GM12878 (cell line): ENCODE measurements at regions not wholly inside any gene's neighbourhood (a gene's known extent, or its start where the extent isn't known, plus 50 kb on each side); places are given as distances from the start of the nearest gene placed in this dataset.

ENCODE experiments used
- BHLHE40 ChIP-seq, 2 experiments: fragments of 450-650 bp in 1 of 2; IDR thresholded peaks; 2 replicates each; pipeline ENCODE4 v1.6.1; 2011 to 2017; ENCODE audit warnings: low read depth in 2 of 2, borderline replicate concordance in 1 of 2, improper control_type of control experiment in 1 of 2, low read length in 1 of 2, mild to moderate bottlenecking in 1 of 2
- EP300 ChIP-seq, 2 experiments: fragments of 150-350 bp in 1 of 2; IDR thresholded peaks; 2 replicates each; pipeline ENCODE4 v1.6.1; 2011 to 2012; ENCODE audit warnings: low read depth in 2 of 2, low read length in 2 of 2, borderline replicate concordance in 1 of 2, improper control_type of control experiment in 1 of 2, inconsistent platforms in 1 of 2; ENCODE audit not compliant: control insufficient read depth in 1 of 2
- EZH2 ChIP-seq: IDR thresholded peaks from 2 replicates; pipeline ENCODE4 v1.6.1; 2012; ENCODE audit warnings: low read depth, mild to moderate bottlenecking, control low read depth, inconsistent platforms, low read length, borderline replicate concordance; ENCODE audit not compliant: control insufficient read depth
- GABPA ChIP-seq: IDR thresholded peaks from 2 replicates; pipeline ENCODE4 v1.6.1; 2014; ENCODE audit warnings: antibody characterized with exemption, low read depth, mild to moderate bottlenecking, inconsistent platforms
- MXI1 ChIP-seq: fragments of 150-350 bp; IDR thresholded peaks from 2 replicates; pipeline ENCODE4 v1.6.1; 2011; ENCODE audit warnings: low read depth, mild to moderate bottlenecking, inconsistent platforms, low read length, improper control_type of control experiment
- POLR2A ChIP-seq: IDR thresholded peaks from 2 replicates; pipeline ENCODE4 v1.6.1; 2011; ENCODE audit warnings: low read depth, mild to moderate bottlenecking, low read length
- SIN3A ChIP-seq: IDR thresholded peaks from 2 replicates; pipeline ENCODE4 v1.6.1; 2012; ENCODE audit warnings: low read depth, low read length, improper control_type of control experiment
- SREBF2 ChIP-seq: IDR thresholded peaks from 2 replicates; pipeline ENCODE4 v1.6.1; 2012; ENCODE audit warnings: mild to moderate bottlenecking, low read length
- YY1 ChIP-seq: IDR thresholded peaks from 2 replicates; pipeline ENCODE4 v1.6.1; 2011; ENCODE audit warnings: low read depth, mild to moderate bottlenecking, low read length
- ZNF592 ChIP-seq: fragments of 450-650 bp; IDR thresholded peaks from 2 replicates; pipeline ENCODE4 v1.6.1; 2017; ENCODE audit warnings: mild to moderate bottlenecking, moderate library complexity
- TF ChIP-seq, protein P1 (sequence below), 3 experiments: IDR thresholded peaks in 2 of 3; conservative IDR thresholded peaks in 1 of 3; 2 replicates each; pipeline ENCODE4 v1.5.1; 2011; ENCODE audit warnings: low read depth in 3 of 3, low read length in 3 of 3, mild to moderate bottlenecking in 3 of 3, control low read depth in 2 of 3, moderate library complexity in 2 of 3, inconsistent platforms in 1 of 3, mixed read lengths in 1 of 3; ENCODE audit not compliant: control insufficient read depth in 2 of 3, insufficient read depth in 1 of 3; ENCODE audit errors: extremely low read depth in 1 of 3
- TF ChIP-seq, protein P2 (sequence below): fragments of 150-350 bp; IDR thresholded peaks from 2 replicates; pipeline ENCODE4 v1.6.1; 2016; ENCODE audit warnings: low read depth, low read length
- TF ChIP-seq, protein P3 (sequence below): fragments of 450-650 bp; IDR thresholded peaks from 2 replicates; pipeline ENCODE4 v1.6.1; 2016; ENCODE audit warnings: mild to moderate bottlenecking, moderate library complexity, borderline replicate concordance
- TF ChIP-seq, protein P4 (sequence below): IDR thresholded peaks from 2 replicates; pipeline ENCODE4 v1.6.1; 2012; ENCODE audit warnings: low read depth, low read length, improper control_type of control experiment

DNA sequence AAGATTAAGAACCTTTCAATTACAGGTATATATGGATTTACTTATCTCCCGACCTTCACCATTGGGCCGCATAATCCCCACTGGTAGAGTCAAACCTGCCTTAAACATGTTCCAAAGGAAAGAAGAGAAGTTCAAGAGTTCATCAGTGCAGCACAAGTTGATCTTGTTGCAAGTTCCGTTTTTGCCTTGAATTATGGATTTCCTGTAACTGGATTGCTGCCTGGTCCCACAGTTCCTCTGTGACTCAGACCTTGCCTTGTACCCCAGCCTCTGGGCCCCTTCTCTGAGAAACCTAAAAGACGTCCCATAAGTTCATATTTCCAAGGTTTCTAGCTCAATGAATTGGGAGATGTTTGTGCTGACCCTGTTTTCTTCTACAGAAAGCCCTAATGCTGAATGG is 112.5 kb upstream of the THBS1 start:
- TF ChIP-seq, protein P1, sequence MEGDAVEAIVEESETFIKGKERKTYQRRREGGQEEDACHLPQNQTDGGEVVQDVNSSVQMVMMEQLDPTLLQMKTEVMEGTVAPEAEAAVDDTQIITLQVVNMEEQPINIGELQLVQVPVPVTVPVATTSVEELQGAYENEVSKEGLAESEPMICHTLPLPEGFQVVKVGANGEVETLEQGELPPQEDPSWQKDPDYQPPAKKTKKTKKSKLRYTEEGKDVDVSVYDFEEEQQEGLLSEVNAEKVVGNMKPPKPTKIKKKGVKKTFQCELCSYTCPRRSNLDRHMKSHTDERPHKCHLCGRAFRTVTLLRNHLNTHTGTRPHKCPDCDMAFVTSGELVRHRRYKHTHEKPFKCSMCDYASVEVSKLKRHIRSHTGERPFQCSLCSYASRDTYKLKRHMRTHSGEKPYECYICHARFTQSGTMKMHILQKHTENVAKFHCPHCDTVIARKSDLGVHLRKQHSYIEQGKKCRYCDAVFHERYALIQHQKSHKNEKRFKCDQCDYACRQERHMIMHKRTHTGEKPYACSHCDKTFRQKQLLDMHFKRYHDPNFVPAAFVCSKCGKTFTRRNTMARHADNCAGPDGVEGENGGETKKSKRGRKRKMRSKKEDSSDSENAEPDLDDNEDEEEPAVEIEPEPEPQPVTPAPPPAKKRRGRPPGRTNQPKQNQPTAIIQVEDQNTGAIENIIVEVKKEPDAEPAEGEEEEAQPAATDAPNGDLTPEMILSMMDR (IDR thresholded peaks at IDR 0.05 in 2 of 3, conservative IDR thresholded peaks at IDR 0.05 in 1 of 3; ENCODE audit: control insufficient read depth in 2 of 3, extremely low read depth in 1 of 3, insufficient read depth in 1 of 3, low read depth in 3 of 3, low read length in 3 of 3): no peak
- no peak for TF ChIP-seq SREBF2
- TF ChIP-seq BHLHE40 (IDR thresholded peaks at IDR 0.05; ENCODE audit: borderline replicate concordance in 1 of 2, low read depth in 2 of 2, low read length in 1 of 2): no peak
- TF ChIP-seq, protein P2, sequence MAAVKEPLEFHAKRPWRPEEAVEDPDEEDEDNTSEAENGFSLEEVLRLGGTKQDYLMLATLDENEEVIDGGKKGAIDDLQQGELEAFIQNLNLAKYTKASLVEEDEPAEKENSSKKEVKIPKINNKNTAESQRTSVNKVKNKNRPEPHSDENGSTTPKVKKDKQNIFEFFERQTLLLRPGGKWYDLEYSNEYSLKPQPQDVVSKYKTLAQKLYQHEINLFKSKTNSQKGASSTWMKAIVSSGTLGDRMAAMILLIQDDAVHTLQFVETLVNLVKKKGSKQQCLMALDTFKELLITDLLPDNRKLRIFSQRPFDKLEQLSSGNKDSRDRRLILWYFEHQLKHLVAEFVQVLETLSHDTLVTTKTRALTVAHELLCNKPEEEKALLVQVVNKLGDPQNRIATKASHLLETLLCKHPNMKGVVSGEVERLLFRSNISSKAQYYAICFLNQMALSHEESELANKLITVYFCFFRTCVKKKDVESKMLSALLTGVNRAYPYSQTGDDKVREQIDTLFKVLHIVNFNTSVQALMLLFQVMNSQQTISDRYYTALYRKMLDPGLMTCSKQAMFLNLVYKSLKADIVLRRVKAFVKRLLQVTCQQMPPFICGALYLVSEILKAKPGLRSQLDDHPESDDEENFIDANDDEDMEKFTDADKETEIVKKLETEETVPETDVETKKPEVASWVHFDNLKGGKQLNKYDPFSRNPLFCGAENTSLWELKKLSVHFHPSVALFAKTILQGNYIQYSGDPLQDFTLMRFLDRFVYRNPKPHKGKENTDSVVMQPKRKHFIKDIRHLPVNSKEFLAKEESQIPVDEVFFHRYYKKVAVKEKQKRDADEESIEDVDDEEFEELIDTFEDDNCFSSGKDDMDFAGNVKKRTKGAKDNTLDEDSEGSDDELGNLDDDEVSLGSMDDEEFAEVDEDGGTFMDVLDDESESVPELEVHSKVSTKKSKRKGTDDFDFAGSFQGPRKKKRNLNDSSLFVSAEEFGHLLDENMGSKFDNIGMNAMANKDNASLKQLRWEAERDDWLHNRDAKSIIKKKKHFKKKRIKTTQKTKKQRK: no peak
- TF ChIP-seq, protein P3, sequence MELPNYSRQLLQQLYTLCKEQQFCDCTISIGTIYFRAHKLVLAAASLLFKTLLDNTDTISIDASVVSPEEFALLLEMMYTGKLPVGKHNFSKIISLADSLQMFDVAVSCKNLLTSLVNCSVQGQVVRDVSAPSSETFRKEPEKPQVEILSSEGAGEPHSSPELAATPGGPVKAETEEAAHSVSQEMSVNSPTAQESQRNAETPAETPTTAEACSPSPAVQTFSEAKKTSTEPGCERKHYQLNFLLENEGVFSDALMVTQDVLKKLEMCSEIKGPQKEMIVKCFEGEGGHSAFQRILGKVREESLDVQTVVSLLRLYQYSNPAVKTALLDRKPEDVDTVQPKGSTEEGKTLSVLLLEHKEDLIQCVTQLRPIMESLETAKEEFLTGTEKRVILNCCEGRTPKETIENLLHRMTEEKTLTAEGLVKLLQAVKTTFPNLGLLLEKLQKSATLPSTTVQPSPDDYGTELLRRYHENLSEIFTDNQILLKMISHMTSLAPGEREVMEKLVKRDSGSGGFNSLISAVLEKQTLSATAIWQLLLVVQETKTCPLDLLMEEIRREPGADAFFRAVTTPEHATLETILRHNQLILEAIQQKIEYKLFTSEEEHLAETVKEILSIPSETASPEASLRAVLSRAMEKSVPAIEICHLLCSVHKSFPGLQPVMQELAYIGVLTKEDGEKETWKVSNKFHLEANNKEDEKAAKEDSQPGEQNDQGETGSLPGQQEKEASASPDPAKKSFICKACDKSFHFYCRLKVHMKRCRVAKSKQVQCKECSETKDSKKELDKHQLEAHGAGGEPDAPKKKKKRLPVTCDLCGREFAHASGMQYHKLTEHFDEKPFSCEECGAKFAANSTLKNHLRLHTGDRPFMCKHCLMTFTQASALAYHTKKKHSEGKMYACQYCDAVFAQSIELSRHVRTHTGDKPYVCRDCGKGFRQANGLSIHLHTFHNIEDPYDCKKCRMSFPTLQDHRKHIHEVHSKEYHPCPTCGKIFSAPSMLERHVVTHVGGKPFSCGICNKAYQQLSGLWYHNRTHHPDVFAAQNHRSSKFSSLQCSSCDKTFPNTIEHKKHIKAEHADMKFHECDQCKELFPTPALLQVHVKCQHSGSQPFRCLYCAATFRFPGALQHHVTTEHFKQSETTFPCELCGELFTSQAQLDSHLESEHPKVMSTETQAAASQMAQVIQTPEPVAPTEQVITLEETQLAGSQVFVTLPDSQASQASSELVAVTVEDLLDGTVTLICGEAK: no peak
- no peak for TF ChIP-seq EP300 (IDR thresholded peaks at IDR 0.05; ENCODE audit: borderline replicate concordance in 1 of 2, control insufficient read depth in 1 of 2, low read depth in 2 of 2, low read length in 2 of 2)
- TF ChIP-seq EZH2: no peak
- no peak for TF ChIP-seq POLR2A
- TF ChIP-seq SIN3A: no peak
- TF ChIP-seq, protein P4, sequence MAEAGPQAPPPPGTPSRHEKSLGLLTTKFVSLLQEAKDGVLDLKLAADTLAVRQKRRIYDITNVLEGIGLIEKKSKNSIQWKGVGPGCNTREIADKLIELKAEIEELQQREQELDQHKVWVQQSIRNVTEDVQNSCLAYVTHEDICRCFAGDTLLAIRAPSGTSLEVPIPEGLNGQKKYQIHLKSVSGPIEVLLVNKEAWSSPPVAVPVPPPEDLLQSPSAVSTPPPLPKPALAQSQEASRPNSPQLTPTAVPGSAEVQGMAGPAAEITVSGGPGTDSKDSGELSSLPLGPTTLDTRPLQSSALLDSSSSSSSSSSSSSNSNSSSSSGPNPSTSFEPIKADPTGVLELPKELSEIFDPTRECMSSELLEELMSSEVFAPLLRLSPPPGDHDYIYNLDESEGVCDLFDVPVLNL: no peak
- TF ChIP-seq GABPA: no peak
- TF ChIP-seq MXI1: no peak
- TF ChIP-seq YY1: no peak
- no peak for TF ChIP-seq ZNF592
